ENCODE measurements at regions not wholly inside any gene's neighbourhood (a gene's known extent, or its start where the extent isn't known, plus 50 kb on each side); places are given as distances from the start of the nearest gene placed in this dataset.

DNA sequence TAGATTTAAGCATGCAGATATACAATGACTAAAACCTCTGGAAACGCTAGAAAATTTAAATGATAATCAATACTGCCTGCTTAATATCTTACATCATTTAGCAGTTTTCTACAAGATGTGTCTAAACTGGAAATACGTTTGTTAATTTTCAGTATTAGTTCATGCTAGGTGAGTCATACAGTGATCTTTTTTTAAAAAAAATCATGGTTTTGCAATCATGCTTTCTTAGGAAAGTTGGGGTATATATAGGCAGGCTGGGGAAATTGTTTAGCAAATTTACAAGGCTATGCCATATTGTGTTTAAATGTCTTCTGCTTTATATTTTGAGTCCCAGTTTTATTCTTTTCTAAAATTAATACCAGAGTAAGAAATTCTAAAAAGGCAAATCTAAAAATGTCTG lies 245.4 kb upstream of the SPRY2 start:
- Histone ChIP-seq H3K27ac (ENCODE audit: control insufficient read depth, insufficient read depth) (no peak overlapping the region), H3K9me3 (replicated peaks; ENCODE audit: control insufficient read depth, insufficient read depth, low read length) (no peaks in the 10 kb centered on the region), H3K4me1 (ENCODE audit: control insufficient read depth, insufficient read depth, low read length) (no peaks in the 10 kb centered on the region), H3K79me2 (ENCODE audit: control insufficient read depth, insufficient read depth, low read length) (no peaks in the 10 kb centered on the region), H3K4me3 (no peak overlapping the region), H3K36me3 (ENCODE audit: control insufficient read depth in 2 of 2, insufficient read depth in 2 of 2, low read length in 1 of 2) (no peaks in the 10 kb centered on the region), H4K20me1 (ENCODE audit: control insufficient read depth, insufficient read depth) (no peaks in the 10 kb centered on the region), H3K27me3 (replicated peaks in 1 of 2; ENCODE audit: control insufficient read depth in 2 of 2, insufficient read depth in 2 of 2, low read length in 1 of 2) (no peaks in the 10 kb centered on the region), H3K9ac (ENCODE audit: control insufficient read depth, insufficient read depth, low read length) (no peak overlapping the region), H2AFZ (ENCODE audit: control insufficient read depth, low read depth, low read length) (no peak overlapping the region), H3K4me2 (ENCODE audit: control insufficient read depth, insufficient read depth) (no peak overlapping the region)
- FAIRE-seq (no peak), ATAC-seq (peak; percentile 29; the same call in 2 of the 3 replicates), DNase-seq (ENCODE audit: low read depth, low spot score) (no peak)
- POLR2A ChIA-PET, result no interaction called here
- intact Hi-C loops (cut with micrococcal nuclease; ENCODE audit: unreplicated experiment) (no loop called here), in situ Hi-C loops (cut with MboI) (no loop called here)
- WGBS (ENCODE audit: insufficient coverage, insufficient replicate concordance, low lambda C conversion rate, missing lambda C conversion rate), result 2% methylated on average over 2 of the region's 2 CpGs
- TF ChIP-seq RB1 (IDR thresholded peaks at IDR 0.05; ENCODE audit: borderline replicate concordance), result no peak
- no peak for TF ChIP-seq JUNB (IDR thresholded peaks at IDR 0.05)
- TF ChIP-seq ZBED1 (IDR thresholded peaks at IDR 0.05; ENCODE audit: borderline replicate concordance), result no peak
- TF ChIP-seq IKZF2 (IDR thresholded peaks at IDR 0.05), result no peak
- no peak for TF ChIP-seq NR2C2 (IDR thresholded peaks at IDR 0.05; ENCODE audit: borderline replicate concordance, control insufficient read depth, insufficient read length, low read depth)
- TF ChIP-seq YY1 (IDR thresholded peaks at IDR 0.05; ENCODE audit: low read depth, low read length), result no peak
- TF ChIP-seq MTA2 (IDR thresholded peaks at IDR 0.05; ENCODE audit: low read depth), result no peak
- TF ChIP-seq ZSCAN29 (IDR thresholded peaks at IDR 0.05), result no peak
- no peak for TF ChIP-seq ESRRA (IDR thresholded peaks at IDR 0.05; ENCODE audit: low read length)
- TF ChIP-seq NRF1 (conservative IDR thresholded peaks at IDR 0.05; ENCODE audit: low read depth, low read length), result no peak
- TF ChIP-seq SREBF1 (IDR thresholded peaks at IDR 0.05; ENCODE audit: low read length), result no peak
- no peak for TF ChIP-seq HDAC6 (IDR thresholded peaks at IDR 0.05; ENCODE audit: unreplicated experiment)
- TF ChIP-seq SUPT20H (IDR thresholded peaks at IDR 0.05; ENCODE audit: borderline replicate concordance, control insufficient read depth, low read depth, low read length), result no peak
- no peak for TF ChIP-seq TARDBP (IDR thresholded peaks at IDR 0.05; ENCODE audit: borderline replicate concordance)
- no peak for TF ChIP-seq SMAD1 (IDR thresholded peaks at IDR 0.05; ENCODE audit: low read depth, partially characterized antibody)
- no peak for TF ChIP-seq SREBF2 (IDR thresholded peaks at IDR 0.05; ENCODE audit: low read length)
- RAD21 ChIA-PET (ENCODE audit: unreplicated experiment), result interaction anchor here (1.3 kb wide), 1 partner anchor 11 kb away, joined by 3 read pairs; no protein-coding TSS in a partner anchor
- CTCF ChIA-PET, result no interaction called here
- BruUV-seq (replicated peaks), result no TSS peak
- SMC1A ChIA-PET (ENCODE audit: uncharacterized antibody, unreplicated experiment), result interaction anchor here (0.7 to 1.4 kb wide), 2 partner anchors 14 to 16 kb away, joined by 3 to 5 read pairs; no protein-coding TSS in a partner anchor

All from GM12878 (cell line).